OCI-LY7 (cell line): ENCODE measurements at regions not wholly inside any gene's neighbourhood (a gene's known extent, or its start where the extent isn't known, plus 50 kb on each side); places are given as distances from the start of the nearest gene placed in this dataset.
"Not testable (repeated sequence)": the region's sequence is repeated elsewhere in the genome, so short reads cannot be mapped to it uniquely, and the experiment has no call there.

Source experiments
- BruUV-seq: library from RNA; stranded (reverse); fragments of 400-500 nt; replicated peaks from 2 replicates; lab custom pipeline; 2021; lab: Mats Ljungman, UMichigan
- CTCF ChIA-PET: fragments of 300-600 bp; sonication (Branson Sonifier 250); formaldehyde crosslinking; loops from one replicate; lab custom pipeline; 2022; ENCODE audit warnings: antibody characterized with exemption; ENCODE audit not compliant: unreplicated experiment; lab: Charles Lee
- POLR2A ChIA-PET: fragments of 300-600 bp; sonication (Branson Sonifier 250); formaldehyde crosslinking; loops from one replicate; lab custom pipeline; 2022; ENCODE audit warnings: antibody characterized with exemption; lab: Charles Lee
- DNase-seq: peaks from one replicate; pipeline ENCODE4 v3.0.0-alpha.2; 2015; ENCODE audit warnings: low spot score
- H2AFZ ChIP-seq: fragments of 200-600 bp; sonication (generic), shearing (Covaris generic); 2 replicates; pipeline ENCODE4 v1.6.1; 2014; ENCODE audit warnings: mild to moderate bottlenecking, antibody characterized with exemption, low read length, moderate library complexity
- H3K27ac ChIP-seq: fragments of 200-600 bp; sonication (generic); 2 replicates; pipeline ENCODE4 v1.5.1; 2014; ENCODE audit warnings: mixed run types, low read depth, mild to moderate bottlenecking, moderate library complexity, low read length, inconsistent platforms; ENCODE audit not compliant: poor library complexity, severe bottlenecking
- H3K36me3 ChIP-seq: fragments of 200-600 bp; sonication (generic); 2 replicates; pipeline ENCODE4 v1.6.1; 2014; ENCODE audit warnings: mild to moderate bottlenecking, antibody characterized with exemption, low read length, moderate library complexity, mixed read lengths; ENCODE audit not compliant: insufficient read depth
- H3K4me1 ChIP-seq: fragments of 200-600 bp; sonication (generic); 2 replicates; pipeline ENCODE4 v1.5.1; 2014; ENCODE audit warnings: mild to moderate bottlenecking, low read length; ENCODE audit not compliant: insufficient read depth, poor library complexity, severe bottlenecking
- H3K4me2 ChIP-seq: fragments of 200-600 bp; sonication (generic); 2 replicates; pipeline ENCODE4 v1.6.1; 2014; ENCODE audit warnings: mild to moderate bottlenecking, low read length
- H3K4me3 ChIP-seq: fragments of 200-600 bp; sonication (generic); 2 replicates; pipeline ENCODE4 v1.5.1; 2014; ENCODE audit warnings: mild to moderate bottlenecking, low read depth, low read length; ENCODE audit not compliant: poor library complexity, severe bottlenecking
- H3K79me2 ChIP-seq: fragments of 200-600 bp; sonication (generic); 2 replicates; pipeline ENCODE4 v1.6.1; 2016; ENCODE audit warnings: low read depth, mild to moderate bottlenecking, low read length, moderate library complexity, mixed read lengths; ENCODE audit not compliant: insufficient read depth
- H3K9me2 ChIP-seq: fragments of 200-600 bp; sonication (generic); 2 replicates; pipeline ENCODE4 v1.6.1; 2016; ENCODE audit warnings: mild to moderate bottlenecking, low read length, mixed read lengths; ENCODE audit not compliant: insufficient read depth
- H3K9me3 ChIP-seq: fragments of 200-600 bp; sonication (generic); 2 replicates; pipeline ENCODE4 v1.6.1; 2014; ENCODE audit warnings: mild to moderate bottlenecking, mixed run types, low read length, mixed read lengths
- H4K20me1 ChIP-seq: fragments of 200-600 bp; sonication (generic); 2 replicates; pipeline ENCODE4 v1.6.1; 2014; ENCODE audit warnings: mild to moderate bottlenecking, antibody characterized with exemption, low read length, moderate library complexity, mixed read lengths; ENCODE audit not compliant: insufficient read depth
- CTCF ChIP-seq: fragments of 200-600 bp; sonication (generic); conservative IDR thresholded peaks from 2 replicates; pipeline ENCODE4 v1.5.1; 2014; ENCODE audit warnings: mild to moderate bottlenecking, antibody characterized with exemption, low read length, moderate library complexity, mixed read lengths
- EZH2phosphoT487 ChIP-seq: fragments of 200-600 bp; sonication (generic); IDR thresholded peaks from 2 replicates; pipeline ENCODE4 v1.6.1; 2018; ENCODE audit warnings: low read depth, borderline replicate concordance, mild to moderate bottlenecking, mixed run types, antibody characterized with exemption, low read length, moderate library complexity, mixed read lengths
- intact Hi-C: fragments of 100-400 bp; cut with micrococcal nuclease; formaldehyde crosslinking; loops from one replicate; pipeline ENCODE4 v1.10.0; 2022; ENCODE audit not compliant: unreplicated experiment

DNA sequence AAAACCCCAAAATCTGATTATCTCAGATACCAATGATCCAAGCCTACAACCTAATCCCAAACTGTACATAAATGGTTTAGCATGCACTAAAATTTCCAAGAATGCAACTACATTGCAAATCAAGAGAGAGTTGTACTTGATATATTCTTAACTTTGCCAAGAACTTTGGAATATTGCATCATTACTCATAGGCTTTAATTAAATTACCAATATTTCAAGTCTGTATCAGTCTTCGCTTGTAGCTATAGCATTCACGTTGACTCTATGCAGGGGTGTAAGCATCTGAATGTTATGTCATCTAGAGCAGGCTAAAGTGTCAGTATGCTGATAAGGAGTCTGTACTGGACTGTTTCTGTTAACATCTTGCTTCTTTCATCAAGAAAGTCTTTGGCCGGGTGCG, 56.3 kb downstream of the FOXI3 start:
- no peaks in the 10 kb centered on the region for H3K9me3 ChIP-seq
- ChIA-PET CTCF (no interaction called here), POLR2A (no interaction called here)
- no peaks in the 10 kb centered on the region for H4K20me1 ChIP-seq
- H3K4me3 ChIP-seq: no peak overlapping the region
- H3K9me2 ChIP-seq: no peaks in the 10 kb centered on the region
- BruUV-seq: no TSS peak
- no peaks in the 10 kb centered on the region for H3K36me3 ChIP-seq
- H3K79me2 ChIP-seq: no peaks in the 10 kb centered on the region
- TF ChIP-seq CTCF (no peak), EZH2phosphoT487 (no peak)
- H2AFZ ChIP-seq: no peak overlapping the region
- no peak overlapping the region for H3K4me2 ChIP-seq
- no peak for DNase-seq
- intact Hi-C loops: no loop called here
- no peak overlapping the region for H3K27ac ChIP-seq
- H3K4me1 ChIP-seq: no peaks in the 10 kb centered on the region

DNA sequence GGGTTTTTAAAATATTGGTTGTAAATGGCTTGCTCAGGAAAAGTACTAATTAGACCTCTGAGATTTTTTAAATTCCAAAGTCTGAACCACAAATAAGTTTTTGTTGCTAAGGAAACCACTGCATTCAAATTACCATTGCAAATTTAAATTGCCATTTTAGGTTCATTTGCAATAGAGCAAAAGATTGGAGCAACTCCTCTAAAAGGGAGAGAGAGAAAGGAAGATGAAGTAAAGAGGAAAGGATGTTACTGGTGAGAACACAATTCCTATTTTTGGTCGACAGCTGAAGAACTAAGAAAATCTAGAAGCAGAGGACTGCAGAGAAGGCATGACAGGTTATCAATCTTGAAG, 74.9 kb downstream of the FOXI3 start:
- H3K4me1 ChIP-seq: no peaks in the 10 kb centered on the region
- H2AFZ ChIP-seq: no peak overlapping the region
- H3K27ac ChIP-seq: no peak overlapping the region
- no peaks in the 10 kb centered on the region for H3K79me2 ChIP-seq
- H3K4me2 ChIP-seq: no peak overlapping the region
- POLR2A ChIA-PET: interaction anchor here (0.6 to 0.8 kb wide), 2 partner anchors 16 to 18 kb away, joined by 3 read pairs; no protein-coding TSS in a partner anchor
- no peaks in the 10 kb centered on the region for H3K9me3 ChIP-seq
- intact Hi-C loops: no loop called here
- no peaks in the 10 kb centered on the region for H3K9me2 ChIP-seq
- no peaks in the 10 kb centered on the region for H3K36me3 ChIP-seq
- DNase-seq: no peak
- H4K20me1 ChIP-seq: no peaks in the 10 kb centered on the region
- H3K4me3 ChIP-seq: no peak overlapping the region
- TF ChIP-seq CTCF: no peak
- TF ChIP-seq EZH2phosphoT487: no peak
- CTCF ChIA-PET: no interaction called here
- no TSS peak for BruUV-seq

DNA sequence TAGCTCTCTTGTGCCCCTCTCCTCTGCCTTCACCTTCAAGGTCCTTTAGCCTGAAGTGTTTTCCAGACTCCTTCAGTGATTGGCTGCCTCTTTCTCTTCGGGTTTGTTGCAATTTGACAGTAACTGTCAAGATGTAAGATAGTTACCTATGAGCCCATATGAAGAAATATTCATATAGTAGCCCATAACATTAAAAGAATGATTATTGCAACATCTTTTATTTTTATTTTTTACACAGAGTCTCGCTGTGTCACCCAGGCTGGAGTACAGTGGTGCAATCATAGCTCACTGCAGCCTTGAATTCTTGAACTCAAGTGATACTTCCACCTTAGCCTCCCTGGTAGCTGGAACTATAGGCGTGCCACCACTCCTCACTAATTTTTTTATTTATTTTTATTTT, 80.5 kb downstream of the FOXI3 start:
- Histone ChIP-seq H3K9me2 (no peaks in the 10 kb centered on the region), H3K36me3 (no peaks in the 10 kb centered on the region), H3K4me1 (no peaks in the 10 kb centered on the region), H3K4me2 (no peak overlapping the region), H3K4me3 (no peak overlapping the region), H3K79me2 (no peaks in the 10 kb centered on the region), H4K20me1 (no peaks in the 10 kb centered on the region), H3K9me3 (no peaks in the 10 kb centered on the region), H2AFZ (no peak overlapping the region), H3K27ac (no peak overlapping the region)
- intact Hi-C loops: no loop called here
- ChIA-PET POLR2A (no interaction called here), CTCF (no interaction called here)
- no peak for DNase-seq
- TF ChIP-seq EZH2phosphoT487 (no peak), CTCF (no peak)
- BruUV-seq: no TSS peak

DNA sequence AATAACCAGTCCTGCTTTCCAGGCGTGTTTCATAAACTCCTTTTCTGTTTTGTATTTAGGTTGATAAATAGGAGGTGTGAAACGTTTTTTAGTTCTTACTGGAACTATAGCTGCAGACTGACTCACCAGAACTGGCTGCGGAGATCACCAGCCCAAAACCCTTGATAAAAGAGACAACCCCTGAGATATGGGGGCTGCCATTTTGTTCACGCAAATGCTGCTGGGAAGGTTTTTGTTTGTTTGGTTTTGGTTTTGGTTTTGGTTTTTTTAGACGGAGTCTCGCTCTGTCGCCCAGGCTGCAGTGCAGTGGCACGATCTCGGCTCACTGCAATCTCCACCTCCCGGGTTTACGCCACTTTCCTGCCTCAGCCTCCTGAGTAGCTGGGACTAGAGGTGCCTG, 87.1 kb downstream of the FOXI3 start:
- intact Hi-C loops, H2AFZ ChIP-seq, DNase-seq, BruUV-seq, CTCF ChIA-PET, H3K4me3 ChIP-seq, H3K9me3 ChIP-seq, H3K79me2 ChIP-seq, H3K27ac ChIP-seq, H3K36me3 ChIP-seq, H3K4me2 ChIP-seq, H3K4me1 ChIP-seq, H4K20me1 ChIP-seq, H3K9me2 ChIP-seq, POLR2A ChIA-PET: not testable (repeated sequence)
